GM21717 (cell line): ENCODE measurements at regions not wholly inside any gene's neighbourhood (a gene's known extent, or its start where the extent isn't known, plus 50 kb on each side); places are given as distances from the start of the nearest gene placed in this dataset.
"Not testable (repeated sequence)": the region's sequence is repeated elsewhere in the genome, so short reads cannot be mapped to it uniquely, and the experiment has no call there.

Experiments
- ATAC-seq: cut with Tn5 transposase; IDR thresholded peaks from one replicate; pipeline ENCODE4 v1.9.1; 2021; ENCODE audit warnings: mild to moderate bottlenecking, moderate library complexity; ENCODE audit not compliant: unreplicated experiment

- peak; percentile 82 for ATAC-seq
These were observed 53.6 kb downstream of the SRGAP2 start for GRCh38 chr1:206256935-206257334.

- ATAC-seq, result not testable (repeated sequence)
These were observed 58.1 kb downstream of the SRGAP2 start for GRCh38 chr1:206261473-206261872.

DNA sequence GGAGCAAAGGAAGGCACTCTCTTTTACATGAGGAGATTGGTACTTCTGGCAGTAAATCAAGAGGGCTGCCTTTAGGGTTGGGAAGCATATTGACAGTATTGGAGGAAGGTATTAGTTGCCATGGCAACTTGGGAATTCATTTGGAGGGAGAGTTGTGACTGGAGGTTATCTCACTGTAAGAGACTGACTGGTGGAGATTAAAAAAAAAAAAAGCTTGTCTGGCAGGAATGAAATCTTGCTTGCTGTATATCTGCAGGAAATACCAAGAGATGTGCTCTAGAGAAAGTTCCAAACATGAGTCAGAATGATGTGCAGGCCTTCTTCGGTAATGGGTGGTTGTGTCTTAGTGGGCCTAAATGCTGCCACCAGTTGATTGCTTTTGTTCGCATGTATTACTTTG lies 59.1 kb downstream of the SRGAP2 start:
- ATAC-seq, result not testable (repeated sequence)

DNA sequence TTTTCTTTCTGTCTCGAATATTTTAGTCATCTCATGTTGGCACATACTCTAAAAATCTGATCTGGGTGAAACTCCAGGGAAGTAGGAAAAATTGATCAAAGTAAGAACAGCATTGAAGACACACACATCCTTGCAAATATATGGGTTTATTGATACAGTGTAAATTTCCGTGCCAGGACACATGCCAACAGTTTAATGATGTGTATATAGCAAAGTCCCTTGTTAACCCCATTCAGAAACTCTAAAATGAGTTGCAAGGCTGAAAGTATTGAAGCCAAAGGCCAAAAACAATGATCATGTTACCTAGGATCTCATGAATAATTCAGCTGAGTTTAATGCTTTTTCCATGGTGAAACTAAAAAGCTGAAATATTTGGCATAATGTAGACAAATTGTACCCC lies 61.6 kb downstream of the SRGAP2 start:
- not testable (repeated sequence) for ATAC-seq

GRCh38 chr1:206271153-206271552 lies 67.8 kb downstream of the SRGAP2 start:
- not testable (repeated sequence) for ATAC-seq

- ATAC-seq, result not testable (repeated sequence)
These were observed 69.8 kb downstream of the SRGAP2 start for GRCh38 chr1:206273104-206273503.

- ATAC-seq, result not testable (repeated sequence)
These were observed 72.8 kb downstream of the SRGAP2 start for GRCh38 chr1:206276143-206276542.

GRCh38 chr1:206278683-206279082 lies 75.3 kb downstream of the SRGAP2 start:
- ATAC-seq, result not testable (repeated sequence)

GRCh38 chr1:206280683-206281082 lies 77.3 kb downstream of the SRGAP2 start:
- not testable (repeated sequence) for ATAC-seq

DNA sequence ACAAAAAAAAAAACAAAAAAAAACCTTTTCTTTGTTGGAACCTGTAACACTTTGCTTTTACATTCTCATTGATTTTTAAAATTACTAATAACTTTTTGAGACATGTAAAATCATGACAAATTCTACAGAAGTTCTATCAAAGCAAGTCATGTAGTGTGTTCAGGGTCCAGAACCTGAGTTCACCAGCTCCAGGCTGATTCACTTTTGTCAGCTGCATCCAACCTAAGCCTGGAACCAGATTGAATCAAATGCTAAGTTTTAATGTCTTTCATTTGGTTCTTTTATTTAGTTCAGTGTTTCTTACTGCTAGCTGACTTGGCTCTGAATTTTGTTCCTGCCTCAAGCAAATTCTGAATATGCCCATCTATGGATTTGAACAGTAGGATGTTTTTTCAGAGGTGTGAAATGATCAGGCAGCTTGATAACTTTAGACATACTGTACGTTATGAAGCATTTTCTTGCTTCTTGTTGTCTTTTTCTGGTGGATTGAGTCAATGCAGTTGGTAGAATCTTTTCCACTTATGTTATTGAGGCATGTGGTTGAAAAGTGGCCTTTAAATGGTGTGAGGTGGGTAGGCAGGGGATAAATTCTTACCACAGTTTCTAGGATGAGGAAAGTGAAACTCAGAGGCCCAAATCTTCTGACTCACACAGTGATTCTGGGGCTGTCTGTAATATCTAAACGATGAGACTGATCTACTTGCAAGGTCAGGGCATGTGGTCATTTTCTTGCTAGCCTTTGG lies 78.7 kb downstream of the SRGAP2 start:
- peak; percentile 69 for ATAC-seq

- ATAC-seq, result not testable (repeated sequence)
These were observed 82.0 kb downstream of the SRGAP2 start for GRCh38 chr1:206285024-206285960.

- ATAC-seq, result not testable (repeated sequence)
These were observed 84.4 kb downstream of the SRGAP2 start for GRCh38 chr1:206287759-206288158.

GRCh38 chr1:206288453-206288852 lies 85.1 kb downstream of the SRGAP2 start:
- ATAC-seq, result not testable (repeated sequence)

DNA sequence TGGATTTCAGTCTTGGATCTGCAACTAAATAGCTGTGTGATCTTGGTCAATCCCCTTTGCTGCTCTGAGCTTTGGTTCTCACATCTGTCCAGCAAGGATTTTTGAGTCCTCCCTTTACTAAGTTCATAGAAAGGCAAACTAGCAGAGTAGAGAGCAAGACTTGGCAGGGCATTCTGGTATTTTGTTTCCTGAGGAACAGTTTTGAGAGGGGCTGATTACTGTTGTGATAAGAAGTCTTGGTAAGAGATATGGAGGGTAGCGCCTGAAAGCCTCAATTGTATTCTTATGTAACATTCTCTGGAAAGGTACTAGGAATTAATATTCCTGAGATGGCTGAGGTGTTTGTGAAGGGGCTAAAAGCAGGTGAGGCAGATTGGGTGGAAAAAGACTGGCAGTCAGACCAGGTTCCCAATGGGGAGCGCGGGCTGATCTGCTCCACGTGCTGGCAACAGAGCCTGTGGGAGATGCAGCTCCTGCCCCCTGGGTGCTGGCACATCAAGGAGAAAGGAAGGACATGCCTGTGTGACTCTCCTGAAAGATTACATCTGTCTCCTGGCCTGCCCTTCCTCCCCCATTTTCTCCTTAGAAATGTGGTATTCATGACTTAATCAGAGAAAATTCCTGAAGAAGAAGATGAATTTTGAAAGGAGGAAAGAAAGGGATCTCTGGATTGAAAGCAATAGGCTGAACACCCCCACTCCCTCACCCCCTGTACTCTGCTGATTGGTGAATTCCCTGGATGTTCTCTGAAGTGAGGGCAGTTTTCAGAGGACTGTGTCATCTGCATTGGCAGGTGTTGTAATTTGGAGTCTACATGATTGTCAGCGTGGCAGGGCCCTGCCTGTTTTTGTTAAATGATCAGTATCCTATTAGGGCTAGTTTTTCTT lies 94.0 kb downstream of the SRGAP2 start:
- not testable (repeated sequence) for ATAC-seq

DNA sequence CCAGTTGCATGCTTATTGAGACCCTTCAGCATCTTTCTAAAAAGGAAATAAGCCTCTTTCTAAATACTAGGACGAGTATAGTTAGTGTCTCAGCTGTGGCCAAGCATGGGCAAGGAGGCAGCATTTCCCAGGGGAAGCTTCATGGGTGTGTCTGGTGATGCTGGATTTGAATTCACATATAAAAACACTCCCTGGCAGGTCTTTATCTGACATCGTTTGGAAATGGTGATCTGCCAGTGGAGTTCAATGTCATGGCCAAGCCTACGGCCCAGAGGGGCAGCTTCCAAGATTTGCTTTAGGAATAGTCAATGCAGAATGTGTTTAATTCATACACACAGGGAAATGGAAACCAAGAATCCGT lies 94.7 kb downstream of the SRGAP2 start:
- ATAC-seq, result not testable (repeated sequence)

DNA sequence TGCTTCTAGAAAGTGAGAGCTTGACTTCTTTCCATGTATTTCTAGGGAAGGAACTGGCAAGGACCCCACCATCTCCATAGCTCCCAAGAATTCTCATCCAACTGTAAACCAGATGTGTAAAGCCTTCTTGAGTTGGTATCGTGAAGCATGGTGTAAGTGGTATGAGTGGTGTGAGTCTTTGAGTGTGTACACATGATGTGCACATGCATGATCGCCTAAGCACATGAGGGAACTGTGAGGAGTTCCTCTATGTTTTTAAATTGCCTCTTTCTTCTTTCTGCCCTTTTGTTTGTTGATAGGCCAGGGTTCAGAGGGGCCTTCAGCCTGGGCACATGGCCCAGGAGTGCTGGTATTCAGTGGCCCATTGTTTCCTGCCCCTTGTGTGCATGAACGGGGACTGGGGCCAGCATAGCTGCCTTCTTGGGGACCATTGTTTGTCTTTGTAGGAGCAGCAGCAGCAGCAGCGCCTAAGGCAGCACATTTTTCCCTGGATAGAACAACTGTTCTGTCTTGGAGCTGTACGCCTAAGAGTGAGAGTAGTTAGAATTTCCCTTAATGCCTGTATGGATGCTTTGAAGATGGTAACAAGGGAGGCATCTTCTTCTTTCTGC lies 95.9 kb downstream of the SRGAP2 start:
- not testable (repeated sequence) for ATAC-seq

- not testable (repeated sequence) for ATAC-seq
These were observed 96.6 kb downstream of the SRGAP2 start for GRCh38 chr1:206299942-206300341.

DNA sequence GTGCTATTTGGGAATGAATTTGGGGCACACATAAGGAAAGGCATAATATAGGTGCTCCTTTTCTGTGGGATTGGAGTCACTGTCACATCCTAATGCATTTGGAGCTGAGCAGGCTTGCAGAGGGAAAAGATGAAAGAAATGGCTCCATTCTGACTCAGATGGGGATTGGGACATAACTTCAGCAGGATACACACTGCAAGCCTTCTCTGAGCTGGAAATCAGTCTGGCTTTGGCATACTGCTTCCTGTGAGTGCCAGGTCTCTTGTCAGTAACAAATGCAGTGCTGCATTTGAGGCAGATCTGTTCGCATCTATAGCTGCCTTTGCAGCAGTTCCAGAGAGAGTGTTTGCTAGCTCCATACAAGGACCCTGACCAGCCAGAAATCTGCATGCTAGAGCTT lies 98.7 kb downstream of the SRGAP2 start:
- ATAC-seq, result not testable (repeated sequence)

GRCh38 chr1:206307442-206307841 lies 104.1 kb downstream of the SRGAP2 start:
- ATAC-seq, result not testable (repeated sequence)

- not testable (repeated sequence) for ATAC-seq
These were observed 107.6 kb downstream of the SRGAP2 start for GRCh38 chr1:206310948-206311347.
